Neural progenitor cell (in vitro differentiated cells): ENCODE measurements at regions not wholly inside any gene's neighbourhood (a gene's known extent, or its start where the extent isn't known, plus 50 kb on each side); places are given as distances from the start of the nearest gene placed in this dataset.

Experiments
- EZH2 ChIP-seq: fragments of 200-600 bp; sonication (generic); IDR thresholded peaks from 2 replicates; pipeline ENCODE4 v1.6.1; 2017; ENCODE audit warnings: antibody characterized with exemption, mild to moderate bottlenecking, moderate library complexity
- TF ChIP-seq, protein P1 (sequence below): fragments of 200-600 bp; sonication (generic); IDR thresholded peaks from 2 replicates; pipeline ENCODE4 v1.5.1; 2017; ENCODE audit warnings: antibody characterized with exemption, mild to moderate bottlenecking

DNA sequence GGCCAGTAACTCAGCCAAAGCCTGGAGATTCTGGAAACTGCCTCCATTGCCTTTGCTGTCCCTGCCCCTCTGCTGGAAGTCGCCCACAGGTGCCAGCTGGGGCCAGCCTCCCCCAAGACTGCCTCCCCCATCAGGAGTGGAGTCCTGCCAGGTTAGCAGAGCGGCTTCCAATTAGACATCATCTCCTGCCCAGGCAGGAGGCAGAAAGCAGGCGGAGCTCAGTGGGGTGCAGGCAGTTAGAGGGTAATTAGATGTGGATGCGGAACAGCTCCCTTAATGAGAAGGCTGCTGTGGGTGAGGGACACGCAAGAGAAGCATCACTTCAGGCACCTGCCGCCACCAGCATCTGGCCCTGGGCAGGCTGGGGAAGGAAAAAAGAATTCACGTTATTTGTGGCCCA is 90.9 kb upstream of the TP53I11 start:
- TF ChIP-seq, protein P1, sequence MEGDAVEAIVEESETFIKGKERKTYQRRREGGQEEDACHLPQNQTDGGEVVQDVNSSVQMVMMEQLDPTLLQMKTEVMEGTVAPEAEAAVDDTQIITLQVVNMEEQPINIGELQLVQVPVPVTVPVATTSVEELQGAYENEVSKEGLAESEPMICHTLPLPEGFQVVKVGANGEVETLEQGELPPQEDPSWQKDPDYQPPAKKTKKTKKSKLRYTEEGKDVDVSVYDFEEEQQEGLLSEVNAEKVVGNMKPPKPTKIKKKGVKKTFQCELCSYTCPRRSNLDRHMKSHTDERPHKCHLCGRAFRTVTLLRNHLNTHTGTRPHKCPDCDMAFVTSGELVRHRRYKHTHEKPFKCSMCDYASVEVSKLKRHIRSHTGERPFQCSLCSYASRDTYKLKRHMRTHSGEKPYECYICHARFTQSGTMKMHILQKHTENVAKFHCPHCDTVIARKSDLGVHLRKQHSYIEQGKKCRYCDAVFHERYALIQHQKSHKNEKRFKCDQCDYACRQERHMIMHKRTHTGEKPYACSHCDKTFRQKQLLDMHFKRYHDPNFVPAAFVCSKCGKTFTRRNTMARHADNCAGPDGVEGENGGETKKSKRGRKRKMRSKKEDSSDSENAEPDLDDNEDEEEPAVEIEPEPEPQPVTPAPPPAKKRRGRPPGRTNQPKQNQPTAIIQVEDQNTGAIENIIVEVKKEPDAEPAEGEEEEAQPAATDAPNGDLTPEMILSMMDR: no peak
- no peak for TF ChIP-seq EZH2
